ENCODE measurements at regions not wholly inside any gene's neighbourhood (a gene's known extent, or its start where the extent isn't known, plus 50 kb on each side); places are given as distances from the start of the nearest gene placed in this dataset.

DNA sequence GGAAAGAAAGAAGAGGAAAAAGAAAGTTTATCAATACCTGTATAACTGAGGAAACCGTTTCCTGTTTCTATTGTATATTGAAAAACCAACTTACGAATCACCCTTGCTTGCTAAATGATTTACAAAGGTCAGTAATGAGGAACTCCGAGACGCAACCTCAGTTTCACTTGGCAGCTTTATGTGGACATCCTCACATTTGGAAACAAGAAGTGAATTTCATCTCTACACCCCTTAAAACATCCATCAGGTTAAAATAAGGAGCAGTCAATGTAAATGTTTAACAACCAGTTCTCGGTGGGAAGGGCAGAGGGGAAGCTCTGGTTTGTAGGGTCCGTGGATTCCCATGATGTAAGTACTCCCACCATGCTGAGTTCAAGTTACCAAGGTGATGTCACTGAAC, 481.7 kb upstream of the RUNX1 start:
- TF ChIP-seq EZH2 (IDR thresholded peaks at IDR 0.05; ENCODE audit: insufficient read depth, poor library complexity, severe bottlenecking) (no peak), EZH2phosphoT487 (IDR thresholded peaks at IDR 0.05; ENCODE audit: insufficient read depth, low read depth) (no peak)
